Neural cell (in vitro differentiated cells): ENCODE measurements at regions not wholly inside any gene's neighbourhood (a gene's known extent, or its start where the extent isn't known, plus 50 kb on each side); places are given as distances from the start of the nearest gene placed in this dataset.

Experiments used
- EZH2 ChIP-seq: fragments of 200-600, 300-800 bp; shearing (Covaris generic), sonication (generic); IDR thresholded peaks from 2 replicates; pipeline ENCODE4 v1.6.1; 2014; ENCODE audit warnings: antibody characterized with exemption, low read length, borderline replicate concordance, mild to moderate bottlenecking; ENCODE audit not compliant: insufficient read depth, poor library complexity, severe bottlenecking
- RAD21 ChIP-seq: fragments of 450-650 bp; conservative IDR thresholded peaks from 2 replicates; pipeline ENCODE4 v1.6.1; 2014; ENCODE audit warnings: antibody characterized with exemption, mild to moderate bottlenecking, moderate library complexity
- REST ChIP-seq: IDR thresholded peaks from 2 replicates; pipeline ENCODE4 v1.6.1; 2012; ENCODE audit warnings: borderline replicate concordance
- TAF1 ChIP-seq: IDR thresholded peaks from 2 replicates; pipeline ENCODE4 v1.6.1; 2012; ENCODE audit warnings: low read depth
- TF ChIP-seq, protein P1 (sequence below): fragments of 450-650 bp; IDR thresholded peaks from 2 replicates; pipeline ENCODE4 v1.5.1; 2014; ENCODE audit warnings: antibody characterized with exemption, mild to moderate bottlenecking, moderate library complexity; ENCODE audit not compliant: poor library complexity, severe bottlenecking

GRCh38 chr14:53496668-53497067 is 343.5 kb upstream of the DDHD1 start:
- TF ChIP-seq, protein P1, sequence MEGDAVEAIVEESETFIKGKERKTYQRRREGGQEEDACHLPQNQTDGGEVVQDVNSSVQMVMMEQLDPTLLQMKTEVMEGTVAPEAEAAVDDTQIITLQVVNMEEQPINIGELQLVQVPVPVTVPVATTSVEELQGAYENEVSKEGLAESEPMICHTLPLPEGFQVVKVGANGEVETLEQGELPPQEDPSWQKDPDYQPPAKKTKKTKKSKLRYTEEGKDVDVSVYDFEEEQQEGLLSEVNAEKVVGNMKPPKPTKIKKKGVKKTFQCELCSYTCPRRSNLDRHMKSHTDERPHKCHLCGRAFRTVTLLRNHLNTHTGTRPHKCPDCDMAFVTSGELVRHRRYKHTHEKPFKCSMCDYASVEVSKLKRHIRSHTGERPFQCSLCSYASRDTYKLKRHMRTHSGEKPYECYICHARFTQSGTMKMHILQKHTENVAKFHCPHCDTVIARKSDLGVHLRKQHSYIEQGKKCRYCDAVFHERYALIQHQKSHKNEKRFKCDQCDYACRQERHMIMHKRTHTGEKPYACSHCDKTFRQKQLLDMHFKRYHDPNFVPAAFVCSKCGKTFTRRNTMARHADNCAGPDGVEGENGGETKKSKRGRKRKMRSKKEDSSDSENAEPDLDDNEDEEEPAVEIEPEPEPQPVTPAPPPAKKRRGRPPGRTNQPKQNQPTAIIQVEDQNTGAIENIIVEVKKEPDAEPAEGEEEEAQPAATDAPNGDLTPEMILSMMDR: no peak
- TF ChIP-seq REST (no peak), RAD21 (no peak), EZH2 (no peak), TAF1 (no peak)
